Lower leg skin (tissue), 3 donors: ENCODE measurements at regions not wholly inside any gene's neighbourhood (a gene's known extent, or its start where the extent isn't known, plus 50 kb on each side); places are given as distances from the start of the nearest gene placed in this dataset.

ENCODE experiments used
- CTCF ChIP-seq, 3 donors: fragments of 450-650 bp; IDR thresholded peaks; one replicate each; pipeline ENCODE4 v1.5.1; 2016; ENCODE audit warnings: antibody characterized with exemption in 3 of 3, mild to moderate bottlenecking in 3 of 3, moderate library complexity in 2 of 3
- POLR2A ChIP-seq, 2 donors: fragments of 450-650 bp; IDR thresholded peaks; one replicate each; pipeline ENCODE4 v1.6.1; 2016 to 2017; ENCODE audit warnings: antibody characterized with exemption in 2 of 2, mild to moderate bottlenecking in 1 of 2, moderate library complexity in 1 of 2

GRCh38 chr15:79212589-79213157 is 69.8 kb upstream of the ANKRD34C start:
- TF ChIP-seq CTCF (IDR thresholded peaks at IDR 0.05) (no peak), POLR2A (IDR thresholded peaks at IDR 0.05) (no peak)
